Effector memory CD8-positive, alpha-beta T cell (primary cell): ENCODE measurements at regions not wholly inside any gene's neighbourhood (a gene's known extent, or its start where the extent isn't known, plus 50 kb on each side); places are given as distances from the start of the nearest gene placed in this dataset.
"Not testable (repeated sequence)": the region's sequence is repeated elsewhere in the genome, so short reads cannot be mapped to it uniquely, and the experiment has no call there.

Source experiments
- ATAC-seq: fragments of 150-1000 bp; cut with Tn5 transposase; replicated peaks from 2 replicates; pipeline ENCODE4 v1.10.0; 2021; ENCODE audit warnings: mild to moderate bottlenecking, moderate library complexity
- DNase-seq, 3 experiments: peaks; one replicate each; pipeline ENCODE4 v3.0.0; 2021
- H3K27ac Mint-ChIP-seq, 2 donors: one replicate each; pipeline ENCODE4 v1.8.0; 2022; ENCODE audit warnings: mild to moderate bottlenecking in 2 of 2, mixed read lengths in 2 of 2, moderate library complexity in 2 of 2
- H3K27me3 Mint-ChIP-seq, 2 donors: one replicate each; pipeline ENCODE4 v1.8.0; 2022; ENCODE audit warnings: mixed read lengths in 2 of 2
- H3K36me3 Mint-ChIP-seq: one replicate; pipeline ENCODE4 v1.8.0; 2022; ENCODE audit warnings: mild to moderate bottlenecking, moderate library complexity, mixed read lengths; ENCODE audit not compliant: insufficient read depth
- H3K4me1 Mint-ChIP-seq, 2 donors: one replicate each; pipeline ENCODE4 v1.8.0; 2022; ENCODE audit warnings: low read depth in 2 of 2, mixed read lengths in 2 of 2
- H3K4me3 Mint-ChIP-seq, 2 donors: one replicate each; pipeline ENCODE4 v1.8.0; 2022; ENCODE audit warnings: mild to moderate bottlenecking in 2 of 2, mixed read lengths in 2 of 2, moderate library complexity in 2 of 2
- H3K9me3 Mint-ChIP-seq, 2 donors: one replicate each; pipeline ENCODE4 v1.8.0; 2022; ENCODE audit warnings: mixed read lengths in 2 of 2

GRCh38 chr2:215835657-215836056 is 177.7 kb downstream of the MREG start:
- ATAC-seq (no peak), DNase-seq (no peak)
- no peaks in the 10 kb centered on the region for H3K9me3 Mint-ChIP-seq
- H3K27me3 Mint-ChIP-seq: peaks cover 17 to 35% of the 10 kb centered on the region in 2 donors
- H3K4me1 Mint-ChIP-seq: peaks cover 0 to 2% of the 10 kb centered on the region in 2 donors
- H3K4me3 Mint-ChIP-seq: no peak overlapping the region
- no peak overlapping the region for H3K27ac Mint-ChIP-seq
- no peaks in the 10 kb centered on the region for H3K36me3 Mint-ChIP-seq

GRCh38 chr2:215835231-215835630 is 178.1 kb downstream of the MREG start:
- Mint-ChIP-seq H3K9me3 (no peaks in the 10 kb centered on the region), H3K27me3 (peaks cover 18 to 35% of the 10 kb centered on the region in 2 donors), H3K36me3 (no peaks in the 10 kb centered on the region), H3K4me1 (peaks cover 0 to 2% of the 10 kb centered on the region in 2 donors), H3K27ac (no peak overlapping the region), H3K4me3 (no peak overlapping the region)
- no peak for DNase-seq
- ATAC-seq: no peak

DNA sequence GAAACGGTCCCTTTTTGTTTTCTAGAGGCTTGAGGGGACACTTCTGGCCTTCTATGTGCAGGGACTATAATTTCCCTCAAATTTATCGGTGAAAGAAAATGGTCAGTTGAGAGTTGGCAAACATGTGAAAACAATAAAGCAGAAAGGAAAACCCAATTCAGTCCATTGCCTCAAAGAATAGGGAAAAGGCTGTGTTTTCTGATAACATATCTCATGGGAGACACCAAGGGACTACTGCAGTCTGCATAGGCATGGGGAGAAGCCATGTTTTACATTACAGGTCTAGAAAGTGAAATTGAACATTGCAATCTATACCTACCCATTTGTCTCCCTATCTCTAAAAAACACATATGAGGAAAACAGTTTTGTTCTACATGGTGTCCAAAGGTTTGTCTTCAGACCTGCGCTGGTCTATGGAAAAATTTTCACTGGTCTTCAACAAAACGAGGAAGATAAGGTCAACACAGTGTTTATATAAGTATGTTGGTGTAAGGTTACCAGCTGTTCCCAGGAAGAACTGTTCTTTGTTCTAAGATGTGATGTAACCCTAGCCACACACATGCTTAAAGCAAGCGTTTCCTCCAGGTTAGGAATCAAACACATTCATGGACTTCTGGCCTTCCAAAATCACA is 179.7 kb downstream of the MREG start:
- ATAC-seq: no peak
- no peak for DNase-seq

GRCh38 chr2:215832791-215833190 is 180.6 kb downstream of the MREG start:
- Mint-ChIP-seq H3K4me1 (peaks cover 0 to 7% of the 10 kb centered on the region in 2 donors), H3K9me3 (no peaks in the 10 kb centered on the region), H3K27me3 (peaks cover 18 to 23% of the 10 kb centered on the region in 2 donors), H3K27ac (no peak overlapping the region), H3K36me3 (no peaks in the 10 kb centered on the region), H3K4me3 (no peak overlapping the region)
- DNase-seq (no peak), ATAC-seq (no peak)

More for the DNA sequence above, 179.7 kb downstream of the MREG start:
- Mint-ChIP-seq H3K9me3 (no peaks in the 10 kb centered on the region), H3K4me1 (peaks cover 0 to 4% of the 10 kb centered on the region in 2 donors), H3K27me3 (peaks cover 24% of the 10 kb centered on the region in 2 donors), H3K4me3 (no peak overlapping the region), H3K27ac (no peak overlapping the region), H3K36me3 (no peaks in the 10 kb centered on the region)

GRCh38 chr2:215831296-215831913 is 181.9 kb downstream of the MREG start:
- no peaks in the 10 kb centered on the region for H3K36me3 Mint-ChIP-seq
- H3K9me3 Mint-ChIP-seq: no peaks in the 10 kb centered on the region
- ATAC-seq (no peak), DNase-seq (no peak)
- H3K4me1 Mint-ChIP-seq: peaks cover 0 to 7% of the 10 kb centered on the region in 2 donors
- peaks cover 9 to 11% of the 10 kb centered on the region in 2 donors for H3K27me3 Mint-ChIP-seq
- no peak overlapping the region for H3K27ac Mint-ChIP-seq
- H3K4me3 Mint-ChIP-seq: no peak overlapping the region

GRCh38 chr2:215830304-215830703 is 183.0 kb downstream of the MREG start:
- H3K27me3 Mint-ChIP-seq: peaks cover 0 to 11% of the 10 kb centered on the region in 2 donors
- no peak for DNase-seq
- H3K4me1 Mint-ChIP-seq: peaks cover 0 to 7% of the 10 kb centered on the region in 2 donors
- H3K9me3 Mint-ChIP-seq: no peaks in the 10 kb centered on the region
- no peak overlapping the region for H3K4me3 Mint-ChIP-seq
- no peak overlapping the region for H3K27ac Mint-ChIP-seq
- ATAC-seq: no peak
- H3K36me3 Mint-ChIP-seq: no peaks in the 10 kb centered on the region

DNA sequence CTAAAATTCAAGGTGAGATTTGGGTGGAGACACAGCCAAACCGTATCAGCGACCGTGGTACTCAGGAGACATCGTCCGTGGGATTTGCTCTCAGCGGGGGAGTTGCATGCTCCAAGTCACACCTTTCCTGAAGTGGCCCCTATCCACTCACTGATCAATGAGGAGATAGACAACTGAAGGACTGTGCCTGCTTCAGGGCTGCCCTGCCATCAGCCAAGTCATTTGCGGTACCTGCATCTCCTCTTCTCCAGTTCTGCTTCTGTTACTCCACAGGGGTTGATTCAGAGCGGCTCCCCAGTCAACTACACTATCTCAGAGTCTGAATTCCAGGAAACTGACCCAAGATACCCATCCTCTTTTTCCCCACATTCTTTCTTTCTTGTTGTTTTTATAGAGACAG is 184.1 kb downstream of the MREG start:
- no peak for DNase-seq
- H3K9me3 Mint-ChIP-seq: no peaks in the 10 kb centered on the region
- no peak overlapping the region for H3K4me3 Mint-ChIP-seq
- H3K27ac Mint-ChIP-seq: no peak overlapping the region
- ATAC-seq: no peak
- no peaks in the 10 kb centered on the region for H3K36me3 Mint-ChIP-seq
- H3K27me3 Mint-ChIP-seq: peaks cover 0 to 11% of the 10 kb centered on the region in 2 donors
- peaks cover 0 to 7% of the 10 kb centered on the region in 2 donors for H3K4me1 Mint-ChIP-seq

DNA sequence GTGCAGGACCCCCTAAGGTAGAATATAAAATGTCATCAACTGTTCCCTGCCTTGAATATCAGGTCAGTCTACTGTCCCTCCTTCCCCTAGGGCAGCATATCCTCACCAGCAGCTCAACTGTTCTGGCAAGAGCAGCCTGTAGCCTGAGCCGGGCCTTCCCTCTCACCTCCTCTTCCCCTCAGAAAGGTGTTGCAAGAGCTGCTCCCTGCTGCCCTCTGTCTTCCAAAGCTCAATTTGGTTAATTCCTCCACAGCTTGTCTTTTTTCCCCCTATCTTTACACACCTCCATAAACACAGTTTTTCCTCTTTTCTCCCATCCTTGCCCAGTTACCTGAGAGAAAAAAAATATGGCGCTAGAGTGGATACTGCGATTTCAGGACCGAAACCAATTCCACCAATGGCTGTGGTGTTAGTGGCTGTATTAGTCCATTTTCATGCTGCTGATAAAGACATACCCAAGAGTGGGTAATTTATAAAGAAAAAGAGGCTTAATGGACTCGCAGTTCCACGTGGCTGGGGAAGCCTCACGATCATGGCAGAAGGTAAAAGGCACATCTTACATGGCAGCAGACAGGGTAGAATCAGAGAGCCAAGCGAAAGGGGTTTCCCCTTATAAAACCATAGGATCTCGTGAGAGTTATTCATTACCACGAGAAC is 184.7 kb downstream of the MREG start:
- ATAC-seq (peak; percentile 74), DNase-seq (peak; percentile 8 to 41 (median 31))
- H3K27ac Mint-ChIP-seq: no peak overlapping the region
- H3K4me3 Mint-ChIP-seq: no peak overlapping the region
- H3K9me3 Mint-ChIP-seq: no peaks in the 10 kb centered on the region
- peaks cover 0 to 7% of the 10 kb centered on the region in 2 donors for H3K4me1 Mint-ChIP-seq
- H3K27me3 Mint-ChIP-seq: peaks cover 0 to 11% of the 10 kb centered on the region in 2 donors
- H3K36me3 Mint-ChIP-seq: no peaks in the 10 kb centered on the region

DNA sequence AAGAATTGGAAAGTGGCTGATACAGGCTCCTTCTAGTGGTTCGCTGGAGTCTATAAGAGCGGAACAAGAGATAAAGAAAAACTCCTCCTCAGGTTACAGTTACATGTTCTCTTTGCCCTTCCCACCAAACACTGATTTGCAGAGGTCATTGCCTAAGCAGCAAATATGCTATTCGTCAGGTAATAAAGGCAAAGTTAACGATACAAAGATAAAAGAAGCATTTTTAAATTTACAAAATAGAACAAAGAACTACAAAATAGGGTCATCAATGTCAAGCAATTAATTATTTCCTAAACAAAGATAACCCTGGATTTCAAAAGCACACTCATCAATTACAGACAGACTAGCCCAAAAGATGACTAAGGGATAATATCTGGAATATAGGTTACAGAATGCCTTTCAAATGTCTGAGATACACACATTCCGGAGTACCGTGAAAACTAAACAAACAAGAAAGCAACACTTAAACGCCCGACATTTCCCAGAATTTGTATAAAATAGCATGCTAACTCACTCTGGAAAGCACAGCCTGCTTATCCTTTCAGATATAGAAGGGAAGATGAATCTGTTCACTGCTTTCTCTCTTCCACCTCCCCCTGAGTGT is 186.4 kb downstream of the MREG start:
- Mint-ChIP-seq H3K9me3 (no peaks in the 10 kb centered on the region), H3K36me3 (no peaks in the 10 kb centered on the region), H3K4me1 (peaks cover 0 to 7% of the 10 kb centered on the region in 2 donors), H3K27ac (no peak overlapping the region), H3K27me3 (peaks cover 0 to 15% of the 10 kb centered on the region in 2 donors), H3K4me3 (no peak overlapping the region)
- DNase-seq: no peak
- no peak for ATAC-seq

- Mint-ChIP-seq H3K27me3 (peaks cover 0 to 20% of the 10 kb centered on the region in 2 donors), H3K4me1 (peaks cover 0 to 5% of the 10 kb centered on the region in 2 donors), H3K9me3 (no peaks in the 10 kb centered on the region), H3K27ac (no peak overlapping the region), H3K4me3 (no peak overlapping the region), H3K36me3 (no peaks in the 10 kb centered on the region)
- ATAC-seq: no peak
- DNase-seq: no peak
These were observed 187.0 kb downstream of the MREG start for GRCh38 chr2:215826376-215826775.

DNA sequence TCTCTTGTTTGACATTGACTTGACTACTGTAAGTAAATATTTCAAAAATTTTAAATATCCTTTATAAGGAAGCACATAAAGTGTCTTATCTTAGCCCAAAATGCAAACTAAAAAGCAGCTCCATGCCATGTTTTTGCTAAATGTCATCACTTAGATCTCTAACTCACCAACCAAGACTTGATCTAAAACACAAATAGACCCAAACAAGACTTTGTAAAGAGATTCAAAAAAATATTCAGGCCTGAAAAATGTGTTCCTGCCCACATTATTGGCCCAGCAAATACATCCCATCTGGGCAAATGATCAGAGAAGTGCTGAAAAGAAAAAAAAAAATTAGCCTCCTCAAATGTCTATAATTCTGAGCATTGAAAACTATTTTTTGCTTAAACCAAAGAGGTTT is 187.6 kb downstream of the MREG start:
- Mint-ChIP-seq H3K27ac (no peak overlapping the region), H3K9me3 (no peaks in the 10 kb centered on the region), H3K36me3 (no peaks in the 10 kb centered on the region), H3K4me3 (no peak overlapping the region), H3K27me3 (peaks cover 5 to 22% of the 10 kb centered on the region in 2 donors), H3K4me1 (peaks cover 0 to 5% of the 10 kb centered on the region in 2 donors)
- ATAC-seq (no peak), DNase-seq (no peak)

DNA sequence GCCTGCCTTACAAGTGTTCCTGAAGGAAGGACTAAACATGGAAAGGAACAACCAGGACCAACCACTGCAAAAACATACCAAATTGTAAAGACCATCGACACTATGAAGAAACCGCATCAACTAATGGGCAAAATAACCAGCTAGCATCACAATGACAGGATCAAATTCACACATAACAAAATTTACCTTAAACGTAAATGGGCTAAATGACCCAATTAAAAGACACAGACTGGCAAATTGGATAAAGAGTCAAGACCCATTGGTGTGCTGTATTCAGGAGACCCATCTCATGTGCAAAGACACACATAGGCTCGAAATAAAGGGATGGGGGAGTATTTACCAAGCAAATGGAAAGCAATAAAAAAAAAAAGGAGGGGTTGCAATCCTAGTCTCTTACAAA is 192.1 kb downstream of the MREG start:
- not testable (repeated sequence) for H3K4me1 Mint-ChIP-seq, H3K36me3 Mint-ChIP-seq, ATAC-seq, H3K27ac Mint-ChIP-seq, DNase-seq, H3K4me3 Mint-ChIP-seq, H3K9me3 Mint-ChIP-seq
- peaks cover 17 to 34% of the 10 kb centered on the region in 2 donors for H3K27me3 Mint-ChIP-seq

- not testable (repeated sequence) for H3K27ac Mint-ChIP-seq, H3K4me1 Mint-ChIP-seq, ATAC-seq, H3K4me3 Mint-ChIP-seq, H3K9me3 Mint-ChIP-seq, H3K36me3 Mint-ChIP-seq, DNase-seq
- peaks cover 17 to 34% of the 10 kb centered on the region in 2 donors for H3K27me3 Mint-ChIP-seq
These were observed 193.6 kb downstream of the MREG start for GRCh38 chr2:215819713-215820112.
